DMS79 treated with DMSO at 0.1 percent for 48 hours (cell line): ENCODE measurements at regions not wholly inside any gene's neighbourhood (a gene's known extent, or its start where the extent isn't known, plus 50 kb on each side); places are given as distances from the start of the nearest gene placed in this dataset.

Experiments used
- DNase-seq: peaks from one replicate; lab custom pipeline; 2025; lab: John Stamatoyannopoulos, UW

- no peak for DNase-seq
Measured at GRCh38 chr17:65477600-65477999, 83.8 kb downstream of the AXIN2 start.

DNA sequence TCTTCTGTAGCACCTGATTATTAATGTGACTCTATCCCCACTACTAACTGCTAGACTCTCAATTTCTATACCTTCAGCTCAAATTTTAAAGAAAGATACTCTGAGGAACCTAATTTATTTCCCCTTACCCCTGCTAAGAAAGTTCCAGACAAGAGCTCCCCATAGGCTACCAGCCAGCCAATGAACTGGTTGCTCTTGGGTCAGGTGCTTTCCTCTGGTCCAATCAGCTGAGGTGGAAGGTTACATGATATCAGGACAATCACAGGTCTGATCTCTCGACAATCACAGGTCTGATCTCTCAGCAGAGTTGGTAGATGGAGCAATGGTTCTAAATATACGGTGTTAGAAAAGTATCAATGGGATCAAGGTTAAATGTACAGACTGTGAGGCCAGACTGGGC lies 86.8 kb downstream of the AXIN2 start:
- DNase-seq = no peak

GRCh38 chr17:65473985-65474384 lies 87.5 kb downstream of the AXIN2 start:
- no peak for DNase-seq

DNA sequence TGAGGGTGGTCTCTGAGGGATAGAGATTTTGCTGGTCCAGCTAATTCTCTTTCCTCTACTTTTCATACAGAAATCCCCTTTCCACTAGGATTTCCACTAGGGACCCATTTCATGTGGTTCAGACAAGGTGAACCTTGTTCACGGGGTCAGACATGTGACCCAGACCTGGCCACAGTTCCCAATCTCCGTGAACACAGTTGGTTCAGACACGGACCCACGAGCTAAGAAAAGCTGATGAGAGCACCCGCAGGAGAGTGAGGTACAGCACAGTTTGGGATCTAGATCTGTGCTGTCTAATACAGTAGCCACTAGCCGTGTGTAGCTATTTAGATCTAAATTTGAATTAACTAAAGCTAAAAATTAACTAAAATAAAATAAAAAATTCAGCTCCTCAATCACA lies 88.1 kb downstream of the AXIN2 start:
- DNase-seq = no peak

GRCh38 chr17:65472666-65473309 lies 88.7 kb downstream of the AXIN2 start:
- DNase-seq = no peak

GRCh38 chr17:65470783-65471182 lies 90.7 kb downstream of the AXIN2 start:
- no peak for DNase-seq

DNA sequence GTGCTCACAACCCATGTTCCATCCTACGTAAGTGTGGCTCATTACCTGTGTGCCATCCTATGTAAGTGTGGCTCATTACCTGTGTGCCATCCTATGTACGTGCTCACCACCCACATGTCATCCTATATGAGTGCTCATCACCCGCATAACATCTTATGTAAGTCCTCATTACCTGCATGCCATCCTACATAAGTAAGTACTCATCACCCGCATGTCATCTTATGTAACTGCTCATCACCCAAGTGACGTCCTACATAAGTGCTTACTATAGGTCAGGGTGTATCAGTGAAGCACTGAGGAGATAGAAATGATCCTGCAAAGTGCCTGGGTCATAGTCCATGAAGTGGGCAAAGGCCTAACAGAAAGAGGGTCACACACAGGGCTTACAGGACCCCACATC lies 93.1 kb downstream of the AXIN2 start:
- DNase-seq = no peak

DNA sequence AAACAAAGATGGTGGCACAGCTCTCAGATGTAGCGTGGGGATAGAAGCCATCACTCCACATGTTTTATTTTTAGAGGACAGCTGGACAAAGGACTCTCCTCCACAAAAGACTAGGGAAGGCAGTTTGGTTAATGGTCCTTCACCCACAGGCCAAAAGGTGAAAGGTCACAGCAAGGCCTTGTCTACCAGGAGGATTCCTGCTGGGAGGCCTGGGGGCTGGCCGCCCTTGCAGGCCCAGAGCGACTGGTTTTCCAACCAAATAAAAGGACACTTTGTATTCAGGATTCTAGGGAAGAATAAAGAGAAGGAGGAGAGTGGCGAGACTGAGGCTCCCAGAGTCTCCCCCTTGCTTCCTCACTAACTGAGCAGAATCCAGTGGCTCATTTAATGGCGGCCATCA lies 94.3 kb downstream of the AXIN2 start:
- DNase-seq = no peak

DNA sequence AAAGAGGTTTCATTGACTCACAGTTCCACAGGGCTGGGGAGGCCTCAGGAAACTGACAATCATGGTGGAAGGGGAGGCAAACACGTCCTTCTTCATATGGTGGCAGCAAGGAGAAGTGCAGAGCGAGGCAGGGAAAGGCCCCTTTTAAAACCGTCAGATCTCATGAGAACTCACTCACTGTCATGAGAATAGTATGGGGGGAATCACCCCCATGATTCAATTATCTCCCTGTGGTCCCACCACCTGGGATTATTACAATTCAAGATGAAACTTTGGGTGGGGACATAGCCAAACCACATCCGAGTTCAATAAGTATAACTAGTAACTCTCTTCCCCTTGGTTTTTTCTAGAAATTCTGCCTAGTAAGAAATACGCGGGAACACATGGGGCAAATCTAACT lies 94.9 kb downstream of the AXIN2 start:
- DNase-seq = no peak

DNA sequence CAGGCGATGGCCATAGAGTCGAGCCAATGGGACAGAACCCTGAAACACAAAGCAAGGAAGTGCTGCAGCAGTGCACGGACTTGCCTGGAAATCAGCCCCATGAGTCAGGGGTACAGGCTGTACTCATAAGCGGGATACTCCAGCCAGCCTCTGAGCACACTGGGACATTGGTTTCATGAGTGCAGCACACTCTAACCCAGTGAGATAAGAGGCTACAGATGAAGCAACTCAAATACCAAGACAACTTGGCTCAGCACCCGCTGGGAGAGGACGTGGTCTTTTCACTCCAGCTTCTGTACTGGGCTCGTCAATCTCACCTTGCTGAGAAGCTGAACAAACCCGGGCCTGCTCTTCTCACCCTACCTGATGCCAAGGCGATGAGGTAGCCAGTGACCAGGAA lies 98.2 kb downstream of the AXIN2 start:
- DNase-seq = no peak

DNA sequence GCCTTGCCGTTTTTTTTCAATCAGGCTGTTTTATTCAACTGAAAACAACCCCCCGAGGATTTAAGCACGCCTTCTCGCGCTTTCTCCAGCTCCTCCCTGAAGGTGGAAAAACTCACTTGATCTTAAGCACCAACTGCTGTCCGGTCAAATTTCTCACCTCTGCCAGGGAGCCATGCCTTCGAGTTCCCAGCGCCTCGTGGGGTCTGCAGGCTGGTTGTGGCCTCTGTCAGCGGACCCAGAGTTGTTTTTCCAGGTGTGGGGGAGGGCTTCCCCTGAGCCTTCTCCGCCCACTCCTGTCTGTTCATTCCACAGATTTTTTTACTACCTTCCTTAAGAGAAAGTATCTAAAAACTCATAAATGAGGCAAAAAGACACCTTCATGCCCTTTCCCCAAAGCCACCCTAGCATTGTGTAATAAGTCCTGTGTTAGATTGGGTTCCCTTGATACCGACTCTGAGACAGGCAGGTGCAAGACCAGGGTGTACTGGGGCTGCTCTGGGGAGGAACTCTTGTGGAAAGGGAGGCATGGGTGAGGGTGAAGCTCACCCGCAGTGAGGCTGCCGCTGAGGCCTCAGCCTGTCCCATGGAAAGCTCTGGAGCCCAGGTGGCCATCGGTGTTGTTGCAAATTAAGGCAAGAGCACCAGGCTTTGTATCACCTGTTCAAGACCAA lies 101.6 kb downstream of the AXIN2 start:
- DNase-seq = no peak

DNA sequence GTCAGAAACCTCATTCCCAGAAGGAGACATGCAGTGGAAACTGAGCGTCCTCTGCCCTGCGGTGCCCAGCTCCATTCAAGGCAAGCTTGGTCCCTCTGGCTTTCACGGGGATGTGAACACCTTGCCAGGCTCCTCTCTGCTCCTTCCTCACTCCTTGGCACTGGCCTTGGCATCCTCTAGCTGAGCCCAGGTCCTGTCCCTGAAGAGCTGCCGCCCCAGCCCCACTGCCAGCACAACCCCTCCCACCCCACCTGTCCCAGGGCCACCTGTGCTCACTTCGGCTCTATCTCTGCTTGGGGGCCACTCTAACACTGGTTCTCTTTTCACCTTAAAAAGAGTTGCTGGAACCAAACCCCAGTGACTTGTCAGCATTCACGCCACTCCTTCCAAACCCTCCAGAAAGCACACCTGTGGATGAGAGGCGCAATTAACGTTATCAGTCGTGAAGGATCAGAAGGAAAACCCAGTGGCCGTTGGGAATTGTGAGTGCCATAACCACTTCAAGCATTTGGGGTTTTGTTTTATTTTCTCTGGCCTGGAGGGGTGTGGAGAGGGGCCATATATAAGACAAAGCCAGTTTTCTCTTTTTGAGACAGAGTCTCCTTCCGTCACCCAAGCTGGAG lies 103.7 kb downstream of the AXIN2 start:
- peak; percentile 13 for DNase-seq

DNA sequence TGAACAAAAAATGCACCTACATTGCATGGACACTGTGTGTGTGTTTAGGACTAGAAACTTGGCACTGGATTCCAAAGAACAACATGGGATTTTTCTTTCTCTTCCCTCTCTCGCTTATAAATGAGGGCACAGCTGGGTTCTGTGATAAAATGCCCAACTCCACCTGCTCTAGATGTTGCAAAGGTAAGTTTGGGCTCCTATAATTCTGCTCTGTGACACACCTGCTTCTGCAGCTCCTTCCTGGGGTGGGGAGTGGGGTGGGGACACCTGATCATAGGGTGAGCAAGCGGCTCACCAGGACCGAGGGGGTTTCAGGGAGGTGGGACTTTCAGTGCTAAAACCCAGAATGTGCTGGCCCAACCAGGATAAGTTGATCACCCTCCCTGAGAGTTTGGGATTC lies 104.3 kb downstream of the AXIN2 start:
- no peak for DNase-seq

DNA sequence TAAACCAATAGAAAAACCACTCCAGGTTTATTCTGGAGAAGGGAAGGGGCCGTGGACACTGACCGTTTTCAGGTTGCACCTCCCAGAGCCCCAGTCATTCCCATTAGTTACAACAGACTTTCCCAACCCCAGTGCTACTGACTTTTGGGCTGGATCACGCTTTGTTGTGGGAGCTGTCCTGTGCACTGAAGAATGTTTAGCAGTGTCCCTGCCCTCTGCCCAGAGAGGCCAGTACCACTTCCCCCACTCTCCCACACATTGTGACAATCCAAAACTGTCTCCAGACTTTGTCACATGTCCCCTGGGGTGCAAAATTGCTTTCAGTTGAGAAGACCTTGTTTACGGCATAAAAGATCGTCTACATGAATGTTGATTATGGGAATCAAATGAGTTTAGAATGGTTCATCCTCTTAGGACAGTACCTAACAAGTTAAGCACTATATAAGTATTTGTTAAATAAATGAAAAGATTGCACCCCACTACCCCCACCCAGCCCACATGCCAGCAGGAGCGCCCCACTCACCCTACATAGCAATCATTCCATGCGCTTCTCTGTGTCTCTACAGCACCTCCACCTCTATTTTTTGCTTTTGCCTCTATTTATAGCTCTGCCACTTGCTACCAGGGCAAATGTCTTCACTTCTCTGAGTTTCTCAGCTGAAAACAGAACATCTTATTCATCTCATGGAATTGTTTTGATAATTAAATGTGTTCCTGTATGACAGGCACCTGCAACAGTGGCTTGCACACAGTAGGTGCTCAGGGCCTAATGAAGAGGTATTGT lies 104.9 kb downstream of the AXIN2 start:
- DNase-seq = no peak

GRCh38 chr17:65455972-65456343 lies 105.5 kb downstream of the AXIN2 start:
- peak; percentile 64 for DNase-seq

GRCh38 chr17:65455154-65455971 lies 106.1 kb downstream of the AXIN2 start:
- DNase-seq = no peak

GRCh38 chr17:65453204-65453931 lies 108.1 kb downstream of the AXIN2 start:
- no peak for DNase-seq

DNA sequence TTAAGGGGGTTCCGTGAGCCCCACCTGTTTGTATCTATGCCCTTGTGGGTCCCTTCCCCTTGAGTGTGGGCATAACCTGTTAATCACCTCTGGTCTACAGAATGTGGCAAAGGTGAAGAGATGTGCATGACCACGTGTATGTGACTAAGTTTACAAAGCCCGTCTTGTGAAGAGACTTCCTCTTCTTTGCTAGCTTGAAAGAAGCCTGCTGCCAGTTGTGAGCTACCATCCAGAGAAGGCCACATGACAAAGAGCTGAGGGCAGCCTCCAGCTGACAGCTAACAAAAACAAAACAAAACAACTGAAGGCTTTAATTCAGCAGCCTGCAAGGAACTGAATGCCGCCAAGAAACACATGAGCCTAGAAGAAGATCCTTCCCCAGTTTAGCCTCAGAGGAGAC lies 112.0 kb downstream of the AXIN2 start:
- DNase-seq = no peak

- no peak for DNase-seq
Measured at GRCh38 chr17:65447823-65448222, 113.6 kb downstream of the AXIN2 start.

DNA sequence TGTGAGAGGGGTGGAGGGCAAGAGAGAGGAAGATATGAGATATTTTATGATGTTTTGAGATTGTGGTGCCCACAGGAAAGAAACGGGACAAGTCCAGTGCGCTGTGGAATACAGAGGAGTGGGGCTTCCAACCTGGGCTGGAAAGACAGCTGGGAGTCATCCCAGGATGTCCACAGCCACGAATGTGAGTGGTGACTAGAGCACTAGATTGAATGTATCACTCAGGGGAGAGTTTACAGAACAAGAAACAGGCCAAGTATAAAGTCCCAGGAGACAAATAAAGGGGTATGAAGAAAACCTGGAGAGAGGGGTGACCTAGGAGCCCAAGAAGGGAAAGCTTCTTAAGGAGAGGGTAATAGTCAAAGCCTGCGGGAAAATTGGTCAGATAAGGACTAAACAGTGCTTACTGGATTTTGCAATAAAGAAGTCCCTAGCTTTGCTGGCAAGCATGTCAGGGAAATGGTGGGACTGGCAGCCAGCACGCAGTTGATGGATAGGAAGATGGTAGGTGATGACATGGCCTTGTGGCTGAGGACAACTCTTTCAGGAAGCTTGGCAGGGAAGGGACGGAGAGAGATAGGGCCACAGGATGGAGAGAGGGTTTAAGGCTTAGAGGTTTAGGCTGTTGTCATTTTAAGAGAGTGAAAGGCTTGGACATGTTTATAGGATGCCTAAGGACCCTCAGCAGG lies 114.5 kb downstream of the AXIN2 start:
- DNase-seq = no peak

GRCh38 chr17:65446043-65446442 lies 115.4 kb downstream of the AXIN2 start:
- DNase-seq = peak; percentile 15
